GM21786 (cell line): ENCODE measurements at regions not wholly inside any gene's neighbourhood (a gene's known extent, or its start where the extent isn't known, plus 50 kb on each side); places are given as distances from the start of the nearest gene placed in this dataset.
"Not testable (repeated sequence)": the region's sequence is repeated elsewhere in the genome, so short reads cannot be mapped to it uniquely, and the experiment has no call there.

Source experiments
- ATAC-seq: cut with Tn5 transposase; IDR thresholded peaks from one replicate; pipeline ENCODE4 v1.9.1; 2021; ENCODE audit not compliant: unreplicated experiment

- ATAC-seq: no peak
Observed at GRCh38 chr4:1561286-1561990, 122.7 kb downstream of the FAM53A start.

GRCh38 chr4:1559896-1560650 is 124.0 kb downstream of the FAM53A start:
- ATAC-seq: no peak

DNA sequence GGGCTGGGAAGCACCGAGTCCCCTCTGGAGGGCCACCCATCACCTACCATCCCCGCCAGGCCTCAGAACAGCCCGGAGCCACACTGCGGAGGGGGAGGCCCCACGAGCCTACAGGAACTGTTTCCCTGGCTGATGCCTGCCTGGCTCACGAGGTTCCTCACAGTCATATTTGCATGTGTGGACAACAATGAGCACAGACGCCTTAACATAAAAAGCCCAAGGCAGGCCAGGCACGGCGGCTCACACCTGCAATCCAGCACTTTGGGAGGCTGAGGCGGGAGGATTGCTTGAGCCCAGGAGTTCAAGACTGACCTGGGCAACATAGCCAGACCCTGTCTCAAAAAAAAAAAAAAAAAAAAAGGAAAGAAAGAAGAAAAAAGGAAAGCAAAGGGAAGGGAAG is 125.9 kb downstream of the FAM53A start:
- no peak for ATAC-seq

DNA sequence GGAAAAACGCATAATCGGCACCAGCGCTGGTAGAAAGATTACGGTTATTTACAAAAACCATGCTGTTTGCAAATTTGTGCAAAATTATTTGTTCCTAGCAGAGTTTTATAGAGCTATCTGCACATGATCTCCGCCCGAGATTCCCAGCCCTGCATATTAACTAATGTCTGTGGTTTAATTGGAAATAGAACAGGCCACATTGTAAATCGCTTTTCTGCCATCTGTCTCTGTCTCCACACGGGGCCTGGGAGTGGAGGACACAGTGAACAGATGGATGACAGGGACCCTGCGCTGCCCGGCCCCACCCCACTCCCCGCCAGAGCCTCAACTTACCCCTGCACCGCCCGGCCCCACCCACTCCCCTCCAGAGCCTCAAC is 126.9 kb downstream of the FAM53A start:
- no peak for ATAC-seq

DNA sequence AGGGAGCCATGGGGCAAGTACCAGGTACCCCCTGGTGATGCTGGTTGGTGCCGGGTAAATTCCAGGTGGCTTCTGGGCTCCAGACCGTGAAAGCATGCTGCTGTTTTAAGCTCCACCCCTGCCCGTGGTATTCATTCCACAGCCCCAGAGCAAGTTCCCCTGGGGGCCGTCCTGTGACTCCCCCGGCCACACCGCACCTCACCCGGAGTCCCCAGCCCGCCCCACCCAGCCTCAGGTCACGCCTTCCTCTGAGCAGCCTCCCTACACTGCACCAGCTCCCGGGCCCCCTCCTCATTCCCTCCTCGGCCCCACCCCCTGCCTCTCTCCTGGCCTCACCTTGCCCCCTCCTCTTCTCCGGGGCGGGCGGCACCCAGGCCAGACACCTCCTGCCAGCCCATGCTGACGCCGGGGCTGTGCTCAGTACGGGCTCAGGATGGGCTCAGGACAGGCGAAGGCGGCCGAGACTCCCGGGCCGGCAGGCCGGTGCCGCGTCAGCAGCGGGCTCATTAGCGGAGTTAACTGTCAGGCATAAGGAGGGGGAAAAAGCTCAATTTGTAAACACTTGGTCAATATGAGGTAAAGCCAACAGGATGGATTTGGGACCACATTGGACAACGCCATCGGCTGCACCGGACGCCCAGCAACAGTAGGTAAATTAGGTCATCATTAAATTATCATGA is 127.4 kb downstream of the FAM53A start:
- no peak for ATAC-seq

- no peak for ATAC-seq
Observed at GRCh38 chr4:1554876-1555265, 129.2 kb downstream of the FAM53A start.

DNA sequence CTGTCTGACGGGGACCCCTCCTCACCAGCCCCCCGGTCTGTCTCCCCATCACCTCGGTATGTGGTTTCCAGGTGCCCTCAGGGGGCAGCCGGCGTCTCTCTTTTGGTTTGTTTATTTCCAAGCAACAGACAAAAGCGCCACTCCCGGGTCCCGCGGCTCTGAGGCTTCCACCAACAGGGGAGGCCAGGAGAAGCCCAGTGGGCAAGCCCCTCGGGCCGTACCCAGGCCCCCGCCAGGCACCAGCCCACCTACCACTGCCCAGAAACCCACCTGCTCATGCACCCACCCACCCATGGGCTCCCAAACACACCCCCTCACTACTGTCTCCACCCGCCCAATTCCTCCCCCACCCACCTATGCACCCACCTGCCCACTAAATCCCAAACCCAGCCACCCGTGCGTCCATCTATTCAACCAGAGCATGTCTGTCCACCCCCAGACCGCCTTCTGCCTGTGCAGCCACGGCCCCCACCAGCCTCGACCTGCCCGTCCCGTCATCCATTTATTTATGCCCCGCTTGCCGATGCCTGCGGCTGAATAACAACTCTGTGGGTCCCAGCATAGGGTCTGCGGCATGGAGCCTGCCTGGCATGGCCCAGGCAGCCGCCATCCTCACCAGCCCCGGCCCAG is 129.8 kb downstream of the FAM53A start:
- ATAC-seq: no peak

DNA sequence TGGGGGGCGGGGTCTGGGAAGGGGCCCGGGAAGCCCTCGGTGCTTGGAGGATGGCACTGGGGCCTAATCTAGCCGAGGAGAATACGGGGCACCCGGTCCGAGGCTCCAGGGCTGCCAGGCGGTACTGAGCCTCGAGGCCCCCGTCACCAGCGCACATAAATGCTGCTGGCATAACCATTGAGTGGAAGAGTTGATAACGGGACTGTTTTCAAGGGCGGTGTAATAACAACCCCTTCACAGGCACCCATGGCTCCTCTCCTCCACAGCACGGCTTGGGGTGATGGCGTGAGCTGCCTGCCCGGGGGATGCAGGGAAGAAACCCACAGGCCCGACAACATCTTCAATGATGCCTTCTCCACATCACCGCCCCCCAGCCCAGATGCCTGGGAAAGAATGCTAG is 130.7 kb downstream of the FAM53A start:
- no peak for ATAC-seq

DNA sequence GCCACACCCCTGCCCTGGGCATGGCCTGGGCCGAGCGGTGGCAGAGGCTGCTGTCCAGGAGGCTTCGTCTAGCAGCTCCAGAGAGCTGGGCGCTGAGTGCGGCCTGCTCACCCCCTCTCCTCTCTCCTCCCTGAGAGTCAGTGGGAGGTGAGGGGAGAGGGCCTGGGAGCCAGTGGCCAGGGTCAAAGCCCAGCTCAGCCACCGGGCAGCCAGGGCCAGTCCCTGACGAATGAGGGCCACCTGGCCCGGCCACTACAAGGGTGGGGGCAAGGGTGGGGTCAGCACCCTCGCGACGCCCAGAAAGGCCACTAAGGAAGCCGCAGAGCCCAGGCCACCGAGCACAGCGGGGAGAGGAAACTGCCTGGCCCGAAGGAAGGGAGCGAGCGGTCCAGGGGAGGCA is 131.7 kb downstream of the FAM53A start:
- ATAC-seq: no peak

DNA sequence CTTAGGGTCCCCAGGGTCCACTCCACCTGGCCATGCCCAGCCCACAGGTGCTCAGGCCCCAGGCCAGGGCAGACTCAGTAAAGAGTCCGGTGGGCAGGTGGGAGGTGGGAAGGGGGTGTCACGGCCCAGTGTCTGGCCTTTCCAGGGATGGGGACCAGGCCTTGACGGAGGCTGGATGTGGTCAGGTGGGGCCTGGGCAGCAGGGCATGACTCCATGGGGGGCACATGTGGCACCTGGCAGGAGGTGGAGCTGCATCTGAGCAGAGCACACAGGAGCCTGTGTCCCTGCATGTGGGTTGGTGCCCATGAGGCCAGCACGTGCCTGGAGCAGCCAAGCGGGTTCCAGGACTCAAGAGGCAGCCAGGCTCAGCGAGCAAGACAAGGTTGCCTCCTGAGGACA is 132.9 kb downstream of the FAM53A start:
- ATAC-seq: no peak

GRCh38 chr4:1550122-1551070 is 133.7 kb downstream of the FAM53A start:
- ATAC-seq: no peak

DNA sequence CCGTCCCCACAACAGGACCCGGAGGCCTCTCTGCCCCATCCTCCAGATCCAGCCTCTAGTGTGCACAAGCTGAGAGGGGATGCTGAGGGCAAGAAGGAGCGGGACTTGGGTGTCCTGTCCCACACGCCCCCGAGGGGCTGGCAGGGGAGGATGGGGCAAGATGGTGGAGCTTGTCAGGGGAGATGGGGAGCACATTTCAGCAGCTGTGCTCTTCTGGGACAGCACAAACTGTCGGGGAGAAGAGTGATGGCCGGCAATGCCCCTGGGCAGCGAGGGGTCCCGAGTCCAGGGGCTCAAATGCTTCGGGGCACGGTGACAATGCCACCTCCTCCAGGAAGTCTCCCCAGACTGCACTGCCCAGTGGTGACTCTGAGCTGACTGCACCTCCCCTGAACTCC is 134.5 kb downstream of the FAM53A start:
- no peak for ATAC-seq

DNA sequence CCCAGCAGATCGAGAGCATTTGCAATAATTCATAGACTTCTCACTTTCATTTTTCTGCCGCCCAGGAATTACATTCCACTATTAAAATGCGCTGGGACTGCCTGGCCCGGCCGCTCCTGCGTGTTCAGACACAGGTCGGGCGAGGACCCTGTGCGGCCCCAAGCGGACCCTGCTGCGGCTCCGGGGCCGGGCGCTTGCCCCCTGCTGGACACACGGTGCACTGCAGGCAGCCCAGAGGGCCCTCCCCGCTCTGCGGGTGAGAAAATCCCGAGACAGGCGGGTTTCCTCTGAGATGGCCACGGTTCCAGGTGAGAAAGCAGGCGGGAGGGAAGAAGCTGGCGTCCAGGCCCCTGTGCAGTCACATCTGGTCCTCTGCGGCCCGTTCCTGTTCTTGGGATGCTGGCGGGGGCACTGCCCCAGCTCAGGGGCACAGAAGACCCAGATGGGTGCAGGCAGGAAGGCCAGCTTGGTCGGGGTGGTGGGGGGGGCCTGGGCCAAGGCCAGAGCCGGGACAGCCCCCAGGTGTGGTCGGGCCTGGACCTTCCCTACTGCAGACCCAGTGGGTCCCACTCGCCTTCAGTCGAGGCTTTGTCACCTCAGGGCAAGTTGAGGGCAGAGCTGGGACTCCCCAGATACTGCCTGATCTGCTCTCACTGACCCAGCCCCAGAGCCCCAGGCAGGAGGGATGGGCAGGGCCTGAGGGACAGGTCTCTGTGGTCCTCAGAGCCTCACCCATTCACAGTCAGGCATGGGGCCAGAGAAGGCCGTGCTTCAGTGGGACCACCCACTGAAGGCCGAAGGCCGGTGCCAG is 135.1 kb downstream of the FAM53A start:
- not testable (repeated sequence) for ATAC-seq

DNA sequence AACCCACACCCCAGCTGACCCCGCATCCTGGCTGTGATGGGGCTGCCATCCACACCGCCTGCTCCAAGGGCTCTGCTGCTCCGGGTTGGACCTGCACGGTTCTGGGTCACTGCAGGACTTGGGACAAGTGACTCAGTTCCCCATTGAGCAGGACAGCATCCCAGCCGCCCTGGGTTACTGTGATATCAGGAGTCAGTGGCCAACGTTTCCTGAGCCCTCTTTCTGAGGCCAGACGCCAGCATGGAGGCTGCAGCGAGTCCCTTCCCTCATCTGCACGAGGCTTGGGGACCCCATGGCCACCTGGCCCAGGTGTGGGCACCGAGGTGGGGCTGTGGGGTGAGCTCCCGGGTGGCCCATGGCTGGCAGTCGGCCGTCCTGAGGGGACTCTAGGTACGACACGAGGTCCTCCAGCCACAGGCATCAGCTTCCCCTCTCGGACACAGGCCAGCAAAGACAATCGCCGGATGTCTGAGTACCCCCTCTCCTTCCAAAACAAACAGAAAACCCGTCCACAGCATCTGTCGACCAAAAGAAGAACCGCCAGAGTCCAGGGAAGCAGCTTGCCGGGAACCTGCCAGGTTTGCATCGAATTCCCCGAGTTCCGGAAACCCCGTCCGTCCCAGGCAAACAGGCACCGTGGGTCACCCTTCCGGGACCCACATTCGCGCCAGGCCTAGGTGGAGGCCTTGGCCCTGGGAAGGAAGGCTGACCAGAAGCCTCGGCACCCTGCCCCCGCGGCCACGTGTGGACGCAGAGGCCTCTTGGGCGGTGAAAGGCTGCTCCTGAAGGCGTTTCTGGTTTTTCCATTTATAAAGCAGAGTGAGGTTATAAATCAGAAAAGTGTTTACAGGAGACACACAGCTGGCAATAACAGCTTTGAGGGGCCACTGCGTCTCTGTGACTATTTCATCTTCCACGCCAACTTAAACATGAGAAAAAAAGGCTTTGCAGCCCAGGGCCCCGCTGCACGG is 136.0 kb downstream of the FAM53A start:
- no peak for ATAC-seq

DNA sequence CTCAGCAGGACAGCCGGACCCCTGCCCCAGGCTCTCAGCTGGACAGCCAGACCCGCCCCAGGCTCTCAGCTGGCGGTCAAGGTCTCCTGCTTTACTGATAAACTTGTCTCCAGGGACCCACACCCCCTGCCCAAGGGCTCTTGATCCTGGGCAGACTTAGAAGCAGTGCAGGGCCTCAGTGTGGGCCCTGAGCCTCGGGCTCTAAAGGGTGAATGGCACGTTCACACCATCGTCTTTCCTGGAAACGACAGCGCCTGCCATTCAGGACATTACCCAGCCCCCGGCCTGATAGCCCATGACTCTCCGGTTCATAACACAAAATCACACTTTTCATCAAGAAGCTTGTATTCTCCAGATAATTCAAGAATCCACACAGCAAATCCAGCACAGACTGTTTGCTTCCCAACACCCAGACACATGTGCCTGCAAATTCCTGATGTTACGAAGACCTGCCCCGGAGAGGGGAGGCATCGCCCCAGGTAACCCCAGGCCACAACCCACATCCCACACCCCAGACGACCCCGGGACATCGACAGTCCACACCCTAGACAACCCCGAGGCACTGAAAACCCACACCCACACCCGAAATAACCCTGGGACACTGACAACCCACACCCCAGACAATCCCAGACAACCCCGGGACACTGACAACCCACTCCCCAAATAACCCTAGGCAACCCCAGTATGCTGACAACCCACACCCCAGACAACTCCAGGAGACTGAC is 136.8 kb downstream of the FAM53A start:
- no peak for ATAC-seq

GRCh38 chr4:1544861-1545281 is 138.6 kb upstream of the NKX1-1 start:
- ATAC-seq: no peak

DNA sequence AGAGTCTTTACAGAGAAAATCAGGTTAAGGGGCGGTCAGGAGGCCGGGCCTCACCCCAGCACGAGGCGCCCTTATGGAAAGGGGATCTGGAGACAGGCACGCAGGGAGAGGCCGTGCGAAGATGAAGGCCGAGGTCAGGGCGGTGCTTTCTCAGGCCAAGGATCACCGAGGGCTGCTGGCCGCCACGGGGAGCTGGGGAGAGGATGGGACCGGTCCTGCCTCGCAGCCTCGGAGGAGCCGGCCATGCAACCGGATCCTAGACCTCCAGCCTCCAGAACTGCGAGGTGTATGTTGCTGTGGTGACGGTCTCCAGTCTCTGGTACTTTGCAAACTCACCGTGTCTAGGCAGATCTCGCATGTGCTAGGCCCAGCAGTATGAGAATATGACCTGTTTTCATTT is 138.2 kb upstream of the NKX1-1 start:
- not testable (repeated sequence) for ATAC-seq

GRCh38 chr4:1543976-1544375 is 137.7 kb upstream of the NKX1-1 start:
- no peak for ATAC-seq
